Suprapubic skin (tissue), 4 donors: ENCODE measurements at regions not wholly inside any gene's neighbourhood (a gene's known extent, or its start where the extent isn't known, plus 50 kb on each side); places are given as distances from the start of the nearest gene placed in this dataset.

Experiments
- EP300 ChIP-seq: sonication (generic); formaldehyde crosslinking; IDR thresholded peaks from one replicate; pipeline ENCODE4 v1.6.1; 2017; ENCODE audit warnings: antibody characterized with exemption
- POLR2A ChIP-seq, 2 donors: fragments of 450-650 bp; IDR thresholded peaks; one replicate each; pipeline ENCODE4 v1.6.1; 2017; ENCODE audit warnings: antibody characterized with exemption in 2 of 2, mild to moderate bottlenecking in 2 of 2, moderate library complexity in 2 of 2
- POLR2AphosphoS5 ChIP-seq, 3 donors: sonication (generic); formaldehyde crosslinking; IDR thresholded peaks; one replicate each; pipeline ENCODE4 v1.6.1; 2017; ENCODE audit warnings: antibody characterized with exemption in 3 of 3
- TF ChIP-seq, protein P1 (sequence below), 2 donors: fragments of 200-600 bp in 1 of 2; fragments of 450-650 bp in 1 of 2; sonication (generic) in 1 of 2; IDR thresholded peaks; one replicate each; pipeline ENCODE4 v1.5.1; 2016 to 2019; ENCODE audit warnings: antibody characterized with exemption in 2 of 2, mild to moderate bottlenecking in 1 of 2, moderate library complexity in 1 of 2

DNA sequence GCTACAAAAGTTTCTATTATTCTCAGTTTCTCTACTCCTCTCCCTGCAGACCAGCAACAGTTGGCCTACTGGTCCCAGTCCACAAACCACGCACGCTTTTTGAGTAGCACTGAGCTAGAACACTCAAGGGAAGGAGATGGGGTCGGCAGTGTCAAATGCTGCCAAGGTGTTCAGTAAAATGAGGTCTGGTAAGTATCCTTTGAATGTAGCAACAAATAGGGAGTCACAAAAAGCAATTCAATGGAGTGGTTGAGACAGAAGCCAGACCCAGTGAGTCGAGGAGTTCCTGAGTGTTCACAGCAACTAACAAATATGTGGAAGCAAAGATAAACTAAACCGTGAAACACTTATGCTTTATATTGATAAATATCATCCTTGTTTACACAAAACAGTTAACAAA is 355.7 kb downstream of the MID1IP1 start:
- TF ChIP-seq, protein P1, sequence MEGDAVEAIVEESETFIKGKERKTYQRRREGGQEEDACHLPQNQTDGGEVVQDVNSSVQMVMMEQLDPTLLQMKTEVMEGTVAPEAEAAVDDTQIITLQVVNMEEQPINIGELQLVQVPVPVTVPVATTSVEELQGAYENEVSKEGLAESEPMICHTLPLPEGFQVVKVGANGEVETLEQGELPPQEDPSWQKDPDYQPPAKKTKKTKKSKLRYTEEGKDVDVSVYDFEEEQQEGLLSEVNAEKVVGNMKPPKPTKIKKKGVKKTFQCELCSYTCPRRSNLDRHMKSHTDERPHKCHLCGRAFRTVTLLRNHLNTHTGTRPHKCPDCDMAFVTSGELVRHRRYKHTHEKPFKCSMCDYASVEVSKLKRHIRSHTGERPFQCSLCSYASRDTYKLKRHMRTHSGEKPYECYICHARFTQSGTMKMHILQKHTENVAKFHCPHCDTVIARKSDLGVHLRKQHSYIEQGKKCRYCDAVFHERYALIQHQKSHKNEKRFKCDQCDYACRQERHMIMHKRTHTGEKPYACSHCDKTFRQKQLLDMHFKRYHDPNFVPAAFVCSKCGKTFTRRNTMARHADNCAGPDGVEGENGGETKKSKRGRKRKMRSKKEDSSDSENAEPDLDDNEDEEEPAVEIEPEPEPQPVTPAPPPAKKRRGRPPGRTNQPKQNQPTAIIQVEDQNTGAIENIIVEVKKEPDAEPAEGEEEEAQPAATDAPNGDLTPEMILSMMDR (IDR thresholded peaks at IDR 0.05) = no peak
- TF ChIP-seq POLR2AphosphoS5 (IDR thresholded peaks at IDR 0.05) (no peak), EP300 (no peak), POLR2A (IDR thresholded peaks at IDR 0.05) (no peak)
